8988T (cell line): ENCODE measurements at regions not wholly inside any gene's neighbourhood (a gene's known extent, or its start where the extent isn't known, plus 50 kb on each side); places are given as distances from the start of the nearest gene placed in this dataset.

ENCODE experiments used
- DNase-seq: peaks from one replicate; pipeline ENCODE4 v3.0.0; 2011

DNA sequence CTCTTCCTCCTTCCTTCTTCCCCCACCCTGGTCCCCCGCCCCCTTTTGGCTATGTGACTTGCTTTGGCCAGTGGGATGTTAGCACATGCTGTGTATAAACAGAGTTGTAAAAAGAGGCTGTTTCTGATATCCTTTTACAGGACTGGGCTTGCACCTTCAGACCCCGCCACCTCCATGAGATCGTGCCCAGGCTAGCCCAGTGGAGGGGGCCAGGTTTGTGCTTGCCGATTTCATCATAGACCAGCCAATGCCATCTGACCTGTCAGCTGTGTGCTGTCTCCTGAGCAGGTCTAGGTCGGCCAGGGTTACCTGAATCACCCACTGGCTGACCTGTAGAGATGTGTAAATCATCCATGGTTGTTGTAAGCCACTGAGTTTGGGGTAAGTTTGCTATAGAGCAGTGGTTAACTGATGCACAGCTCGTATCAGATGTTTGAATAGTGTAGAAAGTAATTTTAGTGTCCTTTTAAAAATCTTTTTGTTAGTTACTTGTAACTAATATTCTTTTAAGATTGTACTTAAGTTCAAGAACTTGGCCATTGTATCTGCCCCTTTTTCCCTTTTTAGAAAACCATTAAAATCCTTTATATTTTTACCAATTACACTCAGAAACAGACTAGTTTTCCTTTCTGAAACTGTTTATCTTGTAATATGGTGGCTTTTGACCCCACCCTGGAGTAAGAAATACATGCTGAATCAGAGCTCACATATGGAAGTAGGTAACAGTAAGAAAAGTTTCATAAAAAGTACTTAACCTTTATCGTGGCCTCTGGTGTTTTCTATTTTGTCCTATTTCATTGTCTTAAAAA lies 122.0 kb upstream of the MGAT5 start:
- no peak for DNase-seq

DNA sequence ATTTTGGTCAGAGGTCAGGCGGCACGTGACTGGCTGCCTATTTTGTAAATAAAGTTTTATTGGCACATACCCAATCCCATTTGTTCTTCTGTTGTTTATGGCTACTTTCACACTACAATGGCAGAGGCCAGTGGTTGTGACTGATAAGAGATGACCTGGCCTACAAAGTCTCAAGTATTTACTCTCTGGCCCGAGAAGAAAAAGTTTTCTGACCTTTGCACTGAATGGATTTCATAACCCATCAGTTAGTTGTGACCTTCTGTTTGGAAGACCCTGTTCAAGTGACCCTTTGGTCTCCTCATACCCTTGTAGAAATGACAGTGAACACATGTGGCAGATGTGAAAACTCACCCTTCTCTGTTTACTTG lies 121.4 kb upstream of the MGAT5 start:
- DNase-seq, result no peak

DNA sequence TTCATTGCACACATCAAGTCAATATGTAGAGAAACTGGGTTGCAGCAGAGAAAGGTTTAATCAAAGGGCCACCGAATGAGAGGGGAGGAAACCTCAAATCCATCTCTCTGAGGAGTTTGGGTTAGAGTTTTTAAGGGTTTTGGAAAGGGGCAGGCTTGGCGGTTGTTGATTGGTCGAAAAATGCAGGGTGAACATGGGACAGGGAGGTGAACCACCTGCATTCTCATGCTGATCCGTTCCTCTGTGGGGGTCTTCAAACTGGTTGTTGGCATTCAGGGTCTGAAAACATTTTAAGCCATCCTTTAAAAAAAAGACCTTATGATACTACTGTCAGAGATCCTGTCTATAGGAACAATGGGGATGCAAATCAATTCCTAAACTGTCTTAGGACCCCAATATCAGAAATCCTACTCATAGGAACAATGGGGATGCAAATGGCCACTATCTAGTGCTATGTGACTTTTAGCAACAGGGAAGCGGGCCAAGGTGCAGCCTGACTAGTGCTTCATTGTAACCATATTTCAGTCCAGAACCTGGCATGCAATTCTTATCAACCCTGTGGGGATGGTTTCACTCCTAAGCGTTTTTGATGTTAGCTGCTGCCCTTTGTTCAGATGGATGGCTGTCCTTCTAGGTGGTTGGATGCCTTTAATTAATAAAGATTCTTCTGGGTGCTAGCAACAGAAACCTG lies 120.1 kb upstream of the MGAT5 start:
- no peak for DNase-seq

DNA sequence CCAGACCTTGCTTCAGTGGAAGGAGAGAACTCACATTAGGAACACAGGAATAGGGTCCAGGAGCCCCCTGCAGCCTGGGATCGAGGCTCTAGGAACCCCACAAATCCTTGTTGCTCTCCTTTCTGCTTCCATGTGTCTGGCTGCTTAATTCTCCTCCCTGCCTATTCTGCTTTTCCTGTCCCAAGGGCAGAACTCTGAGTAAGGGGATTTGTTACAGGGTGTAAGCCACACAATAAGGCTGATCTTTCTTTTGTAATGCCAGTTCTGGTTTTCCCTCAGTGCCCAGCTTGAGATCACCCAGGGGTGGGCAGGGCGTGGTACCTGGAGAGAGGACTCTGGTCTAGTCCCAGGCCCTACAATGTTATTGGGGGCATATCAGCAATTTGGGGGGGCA lies 119.6 kb upstream of the MGAT5 start:
- DNase-seq, result no peak

DNA sequence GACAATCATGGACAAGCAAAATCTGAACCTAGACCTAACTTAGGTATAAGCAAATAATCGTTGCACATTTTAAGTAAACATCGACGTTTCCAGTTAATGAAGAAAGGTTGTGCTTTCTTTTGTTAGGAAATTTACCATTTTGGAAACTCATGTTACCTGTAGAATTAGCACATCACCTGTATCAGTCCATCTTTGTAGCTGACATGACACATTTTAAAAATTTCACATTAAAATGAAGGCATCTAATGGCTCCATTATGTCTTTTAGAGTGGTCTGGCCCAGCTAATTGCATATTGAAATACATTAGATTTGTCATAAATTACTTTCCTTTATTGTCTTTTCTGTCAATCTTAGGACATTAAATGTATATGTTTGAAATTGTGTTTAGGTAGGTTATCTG lies 119.0 kb upstream of the MGAT5 start:
- DNase-seq, result no peak

DNA sequence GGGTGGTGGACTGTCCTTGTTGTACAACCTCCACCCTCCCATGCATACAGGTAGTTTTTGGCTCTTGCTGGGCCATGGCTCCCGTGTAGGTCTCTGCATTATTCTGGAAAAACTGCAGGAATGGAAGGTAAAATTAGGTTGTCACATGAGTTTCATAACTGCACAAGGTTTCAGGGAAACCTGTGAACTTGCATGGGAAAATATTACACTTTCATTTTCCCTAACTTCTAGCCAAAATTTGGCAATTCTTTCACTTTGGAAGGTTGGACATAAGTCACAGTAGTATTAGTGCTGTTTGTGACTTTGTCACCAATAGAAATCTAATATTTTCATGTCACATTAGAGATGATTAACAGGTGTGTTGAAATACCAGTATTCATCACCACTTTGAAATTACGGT lies 118.1 kb upstream of the MGAT5 start:
- DNase-seq, result no peak

DNA sequence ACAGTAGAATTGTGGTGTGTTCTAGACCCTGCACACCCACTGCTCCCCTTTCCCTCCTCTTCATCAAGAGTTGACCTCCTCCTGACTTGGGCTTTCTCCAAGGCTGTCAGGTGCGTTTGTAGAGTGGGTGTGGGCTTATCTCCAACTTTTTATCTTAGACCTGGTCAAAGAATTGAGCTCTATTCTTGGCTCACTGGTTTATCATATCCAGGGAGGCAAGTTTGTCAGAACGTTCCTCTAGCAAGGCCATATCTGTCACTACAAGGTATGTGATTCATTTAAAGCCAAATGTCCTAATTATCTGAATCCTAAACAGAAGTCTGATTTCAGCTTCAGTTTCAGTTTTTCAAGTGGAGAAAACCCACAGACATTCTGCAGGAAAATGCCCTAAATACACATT lies 117.1 kb upstream of the MGAT5 start:
- DNase-seq, result no peak

DNA sequence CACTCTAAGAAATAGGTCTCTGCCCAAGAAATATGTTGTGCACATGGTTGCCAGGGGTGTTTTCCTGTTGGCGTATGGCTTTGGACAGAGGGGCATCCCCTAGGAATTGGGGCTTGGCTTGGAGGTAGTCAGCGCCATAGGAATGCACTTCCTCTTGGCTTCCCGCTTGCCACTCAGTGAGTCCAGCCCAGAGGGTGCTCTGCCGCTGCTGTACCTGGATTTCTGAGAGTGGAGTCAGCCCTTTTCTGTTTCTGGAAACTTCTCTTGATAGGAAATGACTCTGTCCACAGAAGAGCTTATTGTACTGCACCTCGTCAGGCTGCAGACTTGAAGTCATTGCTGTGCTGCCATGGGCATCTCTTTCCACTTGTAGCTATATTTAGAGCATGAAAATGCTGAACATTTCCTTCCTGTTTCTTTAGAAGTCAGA lies 116.7 kb upstream of the MGAT5 start:
- peak; percentile 74 for DNase-seq

DNA sequence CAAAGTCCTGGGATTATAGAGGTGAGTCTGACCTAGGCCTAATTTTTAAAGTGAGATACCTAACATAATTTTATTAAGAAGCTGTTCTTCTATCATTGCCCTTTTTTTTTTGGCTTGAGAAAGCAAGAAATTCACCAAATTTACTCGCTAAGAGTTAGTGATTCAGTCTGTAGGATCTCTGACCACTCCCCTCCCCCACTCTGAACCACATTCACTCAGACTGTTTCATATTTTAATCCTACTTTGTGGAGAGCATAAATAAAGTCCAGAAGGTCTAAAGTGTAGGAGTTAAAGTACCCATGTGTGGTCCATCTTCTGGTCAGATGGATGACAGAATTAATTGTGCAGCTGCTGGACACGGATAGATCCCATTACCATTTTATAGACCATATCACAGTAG lies 115.8 kb upstream of the MGAT5 start:
- no peak for DNase-seq

DNA sequence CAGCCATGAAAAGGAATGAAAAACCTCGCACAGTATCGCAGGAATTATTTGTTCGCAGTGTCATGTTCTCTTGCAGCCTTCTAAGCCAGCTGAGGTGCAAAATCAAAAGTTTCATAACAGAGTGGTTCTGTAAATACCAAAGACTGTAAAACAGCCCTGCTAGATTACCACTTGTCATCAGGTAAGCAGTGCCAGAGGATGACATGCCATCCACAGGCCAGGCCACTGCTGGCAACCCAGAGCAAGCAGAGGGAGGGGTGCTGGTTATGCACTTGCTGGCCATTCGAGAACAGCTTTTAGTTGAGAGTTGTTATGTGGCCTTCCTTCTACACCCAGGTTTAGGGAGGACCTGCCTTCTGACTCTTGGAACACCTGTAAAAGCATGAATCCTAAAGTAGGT lies 114.3 kb upstream of the MGAT5 start:
- DNase-seq, result no peak

DNA sequence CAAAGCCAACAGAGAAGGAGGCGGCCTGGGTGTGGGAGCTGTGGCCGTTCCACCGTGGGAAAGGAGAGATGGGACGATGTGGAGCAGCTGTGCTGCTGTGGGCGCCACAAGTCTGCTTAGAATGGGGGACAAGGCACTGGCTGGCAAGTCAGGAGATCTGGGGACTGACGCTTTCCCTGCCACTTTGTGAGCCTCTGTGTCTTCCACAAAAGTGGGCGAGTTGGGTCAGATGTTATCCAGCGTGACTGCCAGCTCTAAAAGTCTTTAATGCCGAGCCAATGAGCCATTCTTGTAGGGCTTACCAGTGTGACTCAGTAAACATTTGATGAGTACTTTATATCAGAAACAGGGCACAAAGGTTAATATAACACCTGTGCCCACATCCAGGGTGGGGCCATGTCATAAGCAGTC lies 113.6 kb upstream of the MGAT5 start:
- no peak for DNase-seq

DNA sequence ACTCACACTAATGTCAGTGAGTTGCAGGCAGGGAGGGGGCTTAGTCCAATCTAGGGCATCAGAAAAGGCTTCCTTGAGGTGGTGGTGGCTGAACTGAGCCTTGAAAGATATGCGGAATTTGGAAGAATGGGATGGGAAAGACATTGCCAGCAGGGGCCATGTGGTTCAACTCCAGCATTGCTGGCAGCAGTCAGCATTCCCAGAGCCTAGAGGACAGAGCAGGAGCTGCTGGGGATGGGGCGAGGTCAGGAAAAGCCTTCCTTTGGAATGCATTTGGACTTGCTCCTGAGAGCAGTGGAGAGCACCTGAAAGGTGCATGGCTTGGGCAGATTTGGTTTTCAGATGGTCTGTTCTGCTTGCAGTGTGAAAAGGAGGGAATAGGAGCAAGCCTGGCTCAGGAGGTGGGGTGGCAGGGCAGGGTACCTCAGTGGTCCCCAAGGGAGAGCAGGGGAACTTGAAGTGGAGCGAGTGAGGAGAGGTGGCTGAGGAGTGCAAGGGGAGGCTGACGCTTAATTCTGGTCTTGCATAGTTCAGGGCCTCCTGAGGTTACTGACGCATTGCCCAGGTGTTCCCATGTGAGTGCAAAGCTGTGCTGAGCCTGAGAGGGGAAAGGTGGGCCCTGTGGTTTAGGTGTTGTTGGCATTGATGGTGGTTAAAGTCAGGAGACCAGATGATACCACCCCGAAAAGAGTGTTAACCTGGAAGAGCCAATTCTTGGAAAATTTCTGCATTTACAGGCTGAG lies 112.1 kb upstream of the MGAT5 start:
- no peak for DNase-seq

DNA sequence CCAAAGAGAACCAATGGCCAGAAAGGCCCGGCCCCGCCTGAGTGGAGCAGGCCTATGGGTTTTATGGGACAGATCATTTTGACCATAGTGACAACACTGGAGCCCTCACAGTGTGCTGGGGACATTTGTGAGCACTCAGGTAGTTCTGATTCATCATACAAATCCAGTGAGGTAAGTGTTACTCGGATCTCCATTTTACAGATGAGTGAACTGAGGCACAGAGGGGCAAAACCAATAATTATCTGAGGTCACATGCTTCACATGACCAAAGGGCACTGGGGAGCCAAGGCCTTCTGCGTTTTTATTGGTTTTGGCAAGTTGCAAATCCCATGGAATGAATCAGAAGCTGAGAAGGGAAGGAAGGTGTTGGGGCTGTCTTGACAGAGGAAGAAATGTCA lies 111.5 kb upstream of the MGAT5 start:
- no peak for DNase-seq

DNA sequence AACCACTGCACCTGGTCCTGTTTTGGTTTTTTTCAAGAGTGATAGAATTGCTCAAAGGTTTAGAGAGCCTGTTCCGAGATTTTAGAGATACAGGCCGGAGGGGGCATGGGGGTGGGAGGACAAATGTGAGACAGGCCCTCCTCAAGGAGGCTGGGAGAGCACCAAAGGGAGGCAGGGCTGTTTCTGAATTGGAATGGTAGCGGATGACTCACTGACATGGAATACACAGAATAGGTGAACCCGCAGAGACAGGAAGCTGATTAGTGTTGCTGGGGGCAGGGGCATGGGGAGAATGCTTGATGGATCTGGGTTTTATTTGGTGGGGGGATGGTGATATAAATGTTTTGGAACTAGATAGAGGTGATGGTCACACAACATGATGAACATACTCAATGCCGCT lies 111.0 kb upstream of the MGAT5 start:
- DNase-seq, result peak; percentile 66

DNA sequence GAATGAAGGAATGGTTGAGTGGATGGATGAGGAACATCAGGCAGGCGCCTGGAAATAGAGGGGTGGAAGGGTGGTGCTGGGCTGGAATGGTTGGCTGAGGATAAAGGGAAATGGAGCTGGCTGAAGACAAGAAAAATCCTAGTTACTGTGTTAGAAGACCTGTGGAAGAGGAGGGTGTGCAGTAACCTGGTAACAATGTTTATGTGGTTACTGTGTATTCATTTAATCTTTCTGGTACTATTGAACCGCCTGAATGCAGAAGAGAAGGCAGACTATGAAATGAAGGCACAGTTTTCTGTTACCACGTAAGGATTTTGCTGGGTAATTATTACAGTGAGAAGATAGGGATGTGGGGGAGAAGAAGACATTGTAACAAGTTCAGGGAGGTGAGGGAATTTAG lies 110.3 kb upstream of the MGAT5 start:
- DNase-seq, result no peak

DNA sequence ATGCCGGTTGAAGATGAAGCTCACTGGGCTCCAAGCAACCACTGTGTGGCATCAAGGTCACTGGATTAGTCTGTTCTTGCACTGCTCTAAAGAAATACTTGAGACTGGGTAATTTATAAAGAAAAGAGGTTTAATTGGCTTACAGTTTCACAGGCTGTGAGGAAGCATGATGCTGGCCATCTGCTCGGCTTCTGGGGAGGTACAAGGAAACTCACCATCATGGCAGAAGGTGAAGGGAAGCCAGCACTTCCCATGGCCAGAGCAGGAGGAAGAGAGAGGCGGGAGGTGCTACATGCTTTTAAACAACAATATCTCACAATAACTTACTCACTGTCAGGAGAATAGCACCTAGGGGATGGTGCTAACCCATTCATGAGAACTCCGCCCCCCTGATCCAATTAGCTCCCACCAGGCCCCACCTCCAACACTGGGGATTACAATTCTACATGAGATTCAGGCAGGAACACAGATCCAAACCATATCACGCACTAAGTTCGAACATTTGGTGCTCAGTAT lies 109.7 kb upstream of the MGAT5 start:
- DNase-seq, result no peak

DNA sequence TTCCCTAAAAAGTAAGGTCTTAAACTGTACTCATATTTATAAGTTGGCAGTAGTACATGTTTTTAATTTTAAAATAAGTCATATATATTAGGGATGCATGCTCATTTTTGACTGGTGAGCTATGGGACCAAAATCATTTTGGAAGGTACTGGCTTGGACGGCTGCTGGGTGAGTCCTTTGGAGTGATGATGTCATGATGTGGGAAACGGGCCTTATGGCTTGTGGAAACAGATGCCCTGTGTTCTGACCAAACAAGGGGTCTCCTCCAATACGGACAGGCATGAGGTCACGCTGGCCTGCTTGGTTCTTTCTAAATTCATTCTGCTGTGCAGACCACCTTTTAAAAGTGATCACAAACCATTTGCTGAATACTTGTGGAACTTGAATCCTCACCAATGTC lies 109.2 kb upstream of the MGAT5 start:
- DNase-seq, result no peak

DNA sequence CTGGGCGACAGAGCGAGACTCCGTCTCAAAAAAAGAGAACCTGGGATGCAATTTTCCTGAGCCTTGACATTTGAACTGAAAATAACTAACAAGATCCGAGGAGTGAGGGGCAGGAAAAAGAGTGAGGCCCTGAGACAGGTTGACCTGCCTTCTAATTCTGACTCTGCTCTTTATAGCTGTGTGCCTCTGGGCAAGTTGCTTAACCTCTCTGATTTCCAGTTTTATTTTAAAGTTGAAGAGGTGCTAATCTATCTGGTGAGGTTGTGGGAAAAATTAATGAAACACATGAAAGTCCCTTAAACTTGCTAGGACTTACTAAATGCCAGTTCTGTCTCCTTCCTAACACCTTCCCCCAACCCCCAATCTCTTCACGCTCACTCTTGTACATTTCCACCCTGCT lies 108.4 kb upstream of the MGAT5 start:
- no peak for DNase-seq

DNA sequence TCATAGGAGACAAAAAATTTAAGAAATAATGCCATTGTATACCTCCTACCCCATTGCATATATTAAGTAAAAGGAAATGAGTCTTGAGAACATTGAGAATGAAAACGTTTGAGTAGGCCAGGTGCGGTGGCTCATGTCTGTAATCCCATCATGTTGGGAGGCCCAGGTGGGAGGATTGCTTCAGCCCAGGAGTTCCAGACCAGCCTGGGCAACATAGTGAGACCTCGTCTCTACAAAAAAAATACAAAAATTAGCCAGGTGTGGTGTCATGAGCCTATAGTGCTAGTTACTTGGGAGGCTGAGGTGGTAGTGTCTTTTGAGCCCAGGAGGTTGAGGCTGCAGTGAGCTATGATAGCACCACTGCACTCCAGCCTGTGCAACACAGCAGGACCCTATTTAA lies 107.7 kb upstream of the MGAT5 start:
- no peak for DNase-seq

DNA sequence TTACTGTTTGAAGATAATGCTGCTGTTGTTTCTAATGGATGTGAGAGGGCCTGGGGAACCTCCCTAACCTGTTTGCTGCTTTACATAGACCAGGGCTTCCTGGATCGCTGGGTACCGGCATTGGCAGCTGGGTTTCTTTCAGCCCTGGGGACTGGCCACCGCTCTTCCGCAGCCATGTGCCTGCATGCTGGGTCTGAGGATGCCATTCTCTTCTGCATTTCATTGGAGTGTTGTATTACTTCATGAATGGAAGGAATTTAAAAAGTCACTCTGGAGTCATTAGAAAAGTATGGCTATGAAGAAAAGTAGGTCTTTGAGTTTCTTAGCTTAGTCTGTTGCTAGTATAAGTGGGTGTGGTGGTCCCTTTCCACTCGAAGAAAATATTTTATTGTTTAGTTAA lies 107.3 kb upstream of the MGAT5 start:
- no peak for DNase-seq

DNA sequence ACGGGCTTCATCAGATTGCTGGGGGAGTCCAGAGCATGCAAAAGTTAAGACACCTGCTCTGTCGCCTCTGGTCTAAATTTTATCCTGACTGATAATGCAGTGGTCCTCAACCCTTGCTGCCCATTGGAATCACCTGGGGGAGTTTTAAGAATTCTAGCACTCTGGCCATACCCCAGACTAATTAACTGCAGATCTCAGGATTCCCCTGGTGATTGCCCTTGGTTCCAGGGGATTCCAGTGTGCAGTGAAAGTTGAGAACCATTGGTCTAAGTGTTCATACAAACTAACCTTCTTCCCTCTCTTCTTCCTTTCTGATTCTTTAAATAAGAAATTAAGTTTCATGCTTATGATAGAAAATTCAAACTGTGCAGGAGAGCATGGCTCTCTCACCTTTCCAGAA lies 105.7 kb upstream of the MGAT5 start:
- no peak for DNase-seq

DNA sequence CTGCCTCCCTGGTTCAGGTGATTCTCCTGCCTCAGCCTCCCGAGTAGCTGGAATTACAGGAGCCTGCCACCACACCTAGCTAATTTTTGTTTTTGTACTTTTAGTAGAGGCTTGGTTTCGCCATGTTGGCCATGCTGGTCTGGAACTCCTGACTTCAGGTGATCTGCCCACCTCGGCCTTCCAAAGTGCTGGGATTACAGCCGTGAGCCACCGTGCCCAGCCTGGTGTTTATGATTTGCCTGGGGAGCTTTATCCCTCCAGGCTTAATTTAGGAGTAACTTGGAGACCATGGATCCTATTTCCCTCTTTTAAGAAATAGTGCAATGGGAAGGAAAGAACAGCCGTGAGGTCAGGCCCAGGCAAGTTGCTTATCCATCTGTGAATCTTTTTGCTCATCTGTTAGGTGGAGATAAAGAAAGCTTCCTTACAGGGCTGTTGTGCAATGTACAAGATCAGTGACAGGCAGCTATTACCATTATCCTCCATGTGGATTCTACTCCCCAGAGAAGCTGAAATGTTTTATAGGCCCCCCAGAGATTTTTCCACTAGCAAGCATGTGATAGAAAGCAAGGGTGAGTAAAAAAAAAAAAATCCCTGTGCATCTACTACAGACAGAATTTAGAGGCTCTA lies 104.9 kb upstream of the MGAT5 start:
- DNase-seq, result no peak

DNA sequence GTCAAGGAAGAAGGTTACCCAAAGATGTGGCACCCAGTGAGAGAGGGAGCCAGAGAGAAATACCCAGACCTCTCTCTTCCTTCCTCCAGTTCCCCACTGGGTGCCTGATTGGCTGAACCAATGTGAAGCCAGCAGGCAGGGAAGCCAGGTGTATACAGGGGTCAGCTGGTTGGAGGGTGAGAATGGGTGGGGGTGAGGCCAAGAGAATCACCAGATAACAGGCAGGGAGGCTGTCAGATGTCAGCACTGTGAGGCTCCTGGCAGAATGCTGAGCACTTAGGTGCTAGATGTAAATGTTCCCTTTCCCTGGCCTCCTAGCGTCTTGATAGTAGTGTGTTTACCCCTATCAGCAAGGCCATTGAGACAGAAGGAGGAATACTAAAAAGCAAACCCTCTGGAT lies 104.0 kb upstream of the MGAT5 start:
- DNase-seq, result no peak
